Mesendoderm (in vitro differentiated cells): ENCODE measurements at regions not wholly inside any gene's neighbourhood (a gene's known extent, or its start where the extent isn't known, plus 50 kb on each side); places are given as distances from the start of the nearest gene placed in this dataset.

Source experiments
- DNase-seq: peaks from one replicate; pipeline ENCODE4 v3.0.0; 2013
- H2AK5ac ChIP-seq: 2 replicates; pipeline ENCODE4 v1.6.1; 2013; ENCODE audit warnings: low read length, inconsistent platforms
- H2BK120ac ChIP-seq: 2 replicates; pipeline ENCODE4 v1.6.1; 2013; ENCODE audit warnings: low read depth, mild to moderate bottlenecking, low read length, moderate library complexity, mixed read lengths
- H2BK15ac ChIP-seq: replicated peaks from 2 replicates; pipeline ENCODE4 v1.6.1; 2013; ENCODE audit warnings: low read depth, mild to moderate bottlenecking, moderate library complexity
- H2BK5ac ChIP-seq: 2 replicates; pipeline ENCODE4 v1.6.1; 2013; ENCODE audit warnings: low read length, inconsistent platforms
- H3K18ac ChIP-seq: 2 replicates; pipeline ENCODE4 v1.6.1; 2013; ENCODE audit warnings: mild to moderate bottlenecking, low read length, mixed read lengths
- H3K23ac ChIP-seq: one replicate; pipeline ENCODE4 v1.6.1; 2013; ENCODE audit warnings: low read length
- H3K27ac ChIP-seq: 2 replicates; pipeline ENCODE4 v1.5.1; 2013; ENCODE audit warnings: low read depth, mild to moderate bottlenecking, inconsistent platforms, low read length, moderate library complexity
- H3K27me3 ChIP-seq: 2 replicates; pipeline ENCODE4 v1.6.1; 2013; ENCODE audit warnings: low read length, control low read depth, mild to moderate bottlenecking, inconsistent platforms; ENCODE audit not compliant: insufficient read depth, poor library complexity
- H3K36me3 ChIP-seq: 2 replicates; pipeline ENCODE4 v1.6.1; 2013; ENCODE audit warnings: low read length, inconsistent platforms; ENCODE audit not compliant: control insufficient read depth, insufficient read depth
- H3K4ac ChIP-seq: one replicate; pipeline ENCODE4 v1.6.1; 2013; ENCODE audit warnings: low read depth, mild to moderate bottlenecking, low read length, moderate library complexity
- H3K4me1 ChIP-seq: 2 replicates; pipeline ENCODE4 v1.6.1; 2013; ENCODE audit warnings: low read depth, low read length, inconsistent platforms; ENCODE audit not compliant: control insufficient read depth
- H3K4me2 ChIP-seq: 2 replicates; pipeline ENCODE4 v1.6.1; 2013; ENCODE audit warnings: low read length
- H3K4me3 ChIP-seq: 2 replicates; pipeline ENCODE4 v1.5.1; 2013; ENCODE audit warnings: mild to moderate bottlenecking, low read length
- H3K56ac ChIP-seq: one replicate; pipeline ENCODE4 v1.6.1; 2013; ENCODE audit warnings: low read length
- H3K79me1 ChIP-seq: 2 replicates; pipeline ENCODE4 v1.6.1; 2013; ENCODE audit warnings: low read length, inconsistent platforms
- H3K79me2 ChIP-seq: 2 replicates; pipeline ENCODE4 v1.6.1; 2013; ENCODE audit warnings: mild to moderate bottlenecking, low read length; ENCODE audit not compliant: control insufficient read depth, insufficient read depth
- H3K9ac ChIP-seq: 2 replicates; pipeline ENCODE4 v1.6.1; 2013; ENCODE audit warnings: low read length, inconsistent platforms
- H4K5ac ChIP-seq: one replicate; pipeline ENCODE4 v1.6.1; 2013; ENCODE audit warnings: low read length
- H4K8ac ChIP-seq: one replicate; pipeline ENCODE4 v1.6.1; 2013; ENCODE audit warnings: low read depth, mild to moderate bottlenecking, control low read depth, low read length, moderate library complexity
- WGBS: extraction: QIAGEN DNeasy Blood & Tissue Kit; methylation state at CpG from one replicate; pipeline ENCODE4 v1.1.7; 2013; ENCODE audit warnings: low lambda C conversion rate, missing lambda C conversion rate; ENCODE audit not compliant: insufficient coverage; ENCODE audit errors: extremely low coverage; 5-methylcytosine and 5-hydroxymethylcytosine counted together

GRCh38 chr2:43071599-43072550 lies 154.5 kb downstream of the ZFP36L2 start:
- no peak overlapping the region for H4K8ac ChIP-seq
- no peaks in the 10 kb centered on the region for H3K36me3 ChIP-seq
- H3K4me1 ChIP-seq, result no peaks in the 10 kb centered on the region
- WGBS, result no CpG with 5 or more reads among the region's 16 CpGs
- H4K5ac ChIP-seq, result no peak overlapping the region
- no peak overlapping the region for H3K18ac ChIP-seq
- H3K79me2 ChIP-seq, result no peaks in the 10 kb centered on the region
- no peak overlapping the region for H2BK120ac ChIP-seq
- H3K4me3 ChIP-seq, result no peak overlapping the region
- no peak for DNase-seq
- no peak overlapping the region for H3K56ac ChIP-seq
- H3K79me1 ChIP-seq, result no peaks in the 10 kb centered on the region
- H3K27me3 ChIP-seq, result no peaks in the 10 kb centered on the region
- no peak overlapping the region for H3K23ac ChIP-seq
- no peak overlapping the region for H2AK5ac ChIP-seq
- H2BK15ac ChIP-seq, result no peak overlapping the region
- H2BK5ac ChIP-seq, result no peak overlapping the region
- no peak overlapping the region for H3K4ac ChIP-seq
- H3K27ac ChIP-seq, result no peak overlapping the region
- no peak overlapping the region for H3K9ac ChIP-seq
- no peak overlapping the region for H3K4me2 ChIP-seq

GRCh38 chr2:43070676-43071502 lies 155.5 kb downstream of the ZFP36L2 start:
- DNase-seq, result no peak
- no peak overlapping the region for H4K5ac ChIP-seq
- H3K4me3 ChIP-seq, result no peak overlapping the region
- no peak overlapping the region for H3K18ac ChIP-seq
- no peak overlapping the region for H3K27ac ChIP-seq
- H3K79me2 ChIP-seq, result no peaks in the 10 kb centered on the region
- no peaks in the 10 kb centered on the region for H3K36me3 ChIP-seq
- no peak overlapping the region for H2BK15ac ChIP-seq
- H3K56ac ChIP-seq, result peak overlapping the region; percentile 2
- H3K23ac ChIP-seq, result no peak overlapping the region
- H3K79me1 ChIP-seq, result no peaks in the 10 kb centered on the region
- no peaks in the 10 kb centered on the region for H3K27me3 ChIP-seq
- no peak overlapping the region for H2AK5ac ChIP-seq
- no peaks in the 10 kb centered on the region for H3K4me1 ChIP-seq
- H3K4ac ChIP-seq, result no peak overlapping the region
- H3K4me2 ChIP-seq, result no peak overlapping the region
- no peak overlapping the region for H2BK120ac ChIP-seq
- no peak overlapping the region for H4K8ac ChIP-seq
- no peak overlapping the region for H2BK5ac ChIP-seq
- H3K9ac ChIP-seq, result no peak overlapping the region
- WGBS, result no CpG with 5 or more reads among the region's 15 CpGs

- no CpG with 5 or more reads among the region's 3 CpGs for whole genome bisulfite sequencing
- H2BK5ac ChIP-seq, result no peak overlapping the region
Observed at GRCh38 chr2:43070030-43070429, 156.4 kb downstream of the ZFP36L2 start.

GRCh38 chr2:43068631-43069517 lies 157.5 kb downstream of the ZFP36L2 start:
- no CpG with 5 or more reads among the region's 16 CpGs for WGBS
- Histone ChIP-seq H3K4me3 (no peak overlapping the region), H3K27ac (no peak overlapping the region)

More at GRCh38 chr2:43070030-43070429, 156.4 kb downstream of the ZFP36L2 start:
- DNase-seq, result no peak
- H3K27me3 ChIP-seq, result no peaks in the 10 kb centered on the region
- no peak overlapping the region for H3K23ac ChIP-seq
- H3K79me1 ChIP-seq, result no peaks in the 10 kb centered on the region
- H3K79me2 ChIP-seq, result no peaks in the 10 kb centered on the region
- H3K4me3 ChIP-seq, result no peak overlapping the region
- no peak overlapping the region for H4K8ac ChIP-seq
- no peak overlapping the region for H4K5ac ChIP-seq
- no peak overlapping the region for H2BK15ac ChIP-seq
- no peak overlapping the region for H3K9ac ChIP-seq
- no peak overlapping the region for H2AK5ac ChIP-seq
- no peak overlapping the region for H3K27ac ChIP-seq
- H3K4me1 ChIP-seq, result no peaks in the 10 kb centered on the region
- no peak overlapping the region for H3K4ac ChIP-seq
- H3K18ac ChIP-seq, result no peak overlapping the region
- H3K36me3 ChIP-seq, result no peaks in the 10 kb centered on the region
- no peak overlapping the region for H2BK120ac ChIP-seq
- no peak overlapping the region for H3K4me2 ChIP-seq
- H3K56ac ChIP-seq, result no peak overlapping the region

GRCh38 chr2:43068041-43068533 lies 158.3 kb downstream of the ZFP36L2 start:
- Histone ChIP-seq H3K56ac (peak overlapping the region; percentile 78), H3K4ac (peak overlapping the region; percentile 71), H3K23ac (peak overlapping the region; percentile 74), H2BK5ac (no peak overlapping the region), H4K8ac (no peak overlapping the region), H2AK5ac (no peak overlapping the region), H3K36me3 (no peaks in the 10 kb centered on the region), H3K4me2 (no peak overlapping the region), H3K79me1 (no peaks in the 10 kb centered on the region), H3K27me3 (no peaks in the 10 kb centered on the region), H4K5ac (no peak overlapping the region), H3K27ac (no peak overlapping the region), H2BK15ac (no peak overlapping the region), H3K9ac (peak overlapping the region; percentile 34), H3K79me2 (no peaks in the 10 kb centered on the region), H2BK120ac (peak overlapping the region; percentile 16), H3K4me1 (no peaks in the 10 kb centered on the region), H3K4me3 (no peak overlapping the region), H3K18ac (peak overlapping the region; percentile 69)
- WGBS, result no CpG with 5 or more reads among the region's 51 CpGs
- DNase-seq, result no peak

More at GRCh38 chr2:43068631-43069517, 157.5 kb downstream of the ZFP36L2 start:
- Histone ChIP-seq H3K27me3 (no peaks in the 10 kb centered on the region), H3K36me3 (no peaks in the 10 kb centered on the region), H3K4ac (no peak overlapping the region), H3K79me1 (no peaks in the 10 kb centered on the region), H3K4me2 (no peak overlapping the region), H4K5ac (no peak overlapping the region), H4K8ac (no peak overlapping the region), H3K18ac (no peak overlapping the region), H3K56ac (peak overlapping the region; percentile 78), H2BK5ac (no peak overlapping the region), H2AK5ac (no peak overlapping the region), H3K4me1 (no peaks in the 10 kb centered on the region), H3K9ac (peak overlapping the region; percentile 34), H3K79me2 (no peaks in the 10 kb centered on the region), H3K23ac (no peak overlapping the region), H2BK15ac (no peak overlapping the region), H2BK120ac (no peak overlapping the region)
- DNase-seq, result no peak
